Activated CD8-positive, alpha-beta T cell treated with anti-CD3 and anti-CD28 coated beads for 36 hours (primary cell): ENCODE measurements at regions not wholly inside any gene's neighbourhood (a gene's known extent, or its start where the extent isn't known, plus 50 kb on each side); places are given as distances from the start of the nearest gene placed in this dataset.

Source experiments
- ATAC-seq: fragments of 200-7000 bp; cut with Tn5 transposase; one replicate; pipeline ENCODE4 v1.10.0; 2021; ENCODE audit warnings: mild to moderate bottlenecking, moderate library complexity
- CTCF ChIA-PET: fragments of 350-600 bp; sonication (Branson Sonifier 250); formaldehyde crosslinking; loops from one replicate; lab custom pipeline; 2021; ENCODE audit warnings: antibody characterized with exemption; lab: Charles Lee
- POLR2A ChIA-PET: fragments of 350-600 bp; sonication (Branson Sonifier 250); formaldehyde crosslinking; loops from one replicate; lab custom pipeline; 2021; ENCODE audit warnings: antibody characterized with exemption; lab: Charles Lee
- DNase-seq: peaks from one replicate; pipeline ENCODE4 v3.0.0-alpha.2; 2020
- H3K27ac Mint-ChIP-seq: one replicate; pipeline ENCODE4 v1.8.0; 2021; ENCODE audit warnings: mild to moderate bottlenecking, mixed read lengths
- H3K27me3 Mint-ChIP-seq: one replicate; pipeline ENCODE4 v1.8.0; 2021; ENCODE audit warnings: mixed read lengths
- H3K36me3 Mint-ChIP-seq: one replicate; pipeline ENCODE4 v1.8.0; 2021; ENCODE audit warnings: low read depth, mixed read lengths
- H3K4me1 Mint-ChIP-seq: one replicate; pipeline ENCODE4 v1.8.0; 2021; ENCODE audit warnings: low read depth, mixed read lengths
- H3K4me3 Mint-ChIP-seq: one replicate; pipeline ENCODE4 v1.8.0; 2021; ENCODE audit warnings: mild to moderate bottlenecking, moderate library complexity, mixed read lengths
- H3K9me3 Mint-ChIP-seq: one replicate; pipeline ENCODE4 v1.8.0; 2021; ENCODE audit warnings: mixed read lengths
- intact Hi-C: fragments of 100-400 bp; cut with micrococcal nuclease; formaldehyde crosslinking; loops from one replicate; pipeline ENCODE4 v1.10.0; 2022
- TF ChIP-seq, protein P1 (sequence below): fragments of 200-600 bp; IDR thresholded peaks from one replicate; pipeline ENCODE4 v1.8.0; 2022; ENCODE audit warnings: antibody characterized with exemption, mild to moderate bottlenecking

DNA sequence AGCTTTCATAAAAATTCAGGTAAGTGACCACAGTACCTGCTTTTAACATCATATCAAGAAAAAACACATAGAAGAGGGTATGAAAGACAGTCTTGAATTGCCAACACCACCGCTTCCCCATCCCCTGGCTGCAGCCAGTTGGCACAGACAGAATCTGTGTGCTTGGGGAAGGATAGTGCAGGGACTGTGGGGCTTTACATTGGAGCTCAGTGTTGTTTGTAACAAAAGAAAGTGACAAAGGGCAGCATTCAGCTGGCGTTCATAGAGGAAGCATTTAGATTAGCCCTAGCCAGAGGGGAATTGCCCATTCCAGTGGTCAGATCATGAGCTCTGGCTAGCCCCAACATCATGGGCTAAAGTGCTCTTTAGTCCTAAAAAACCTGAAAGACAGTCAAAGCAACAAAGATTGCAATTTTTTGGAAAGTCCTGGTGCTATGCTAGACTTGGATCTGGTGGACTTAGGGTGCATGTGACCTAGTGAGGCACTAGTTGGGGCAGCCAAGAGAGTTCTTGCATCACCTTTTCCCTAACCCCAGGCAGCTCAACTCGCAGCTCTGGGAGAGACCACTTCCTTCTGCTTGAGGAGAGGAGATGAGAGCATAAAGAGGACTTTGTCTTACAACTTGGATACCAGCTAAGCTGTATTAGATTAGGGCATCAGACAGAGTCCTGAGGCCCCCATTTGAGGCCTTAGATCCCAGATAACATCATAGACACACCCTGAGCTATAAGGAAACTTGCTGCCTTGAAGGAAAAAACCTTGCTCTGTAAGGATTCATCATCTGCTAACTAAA, 1602.4 kb upstream of the ADGRL3 start:
- TF ChIP-seq, protein P1, sequence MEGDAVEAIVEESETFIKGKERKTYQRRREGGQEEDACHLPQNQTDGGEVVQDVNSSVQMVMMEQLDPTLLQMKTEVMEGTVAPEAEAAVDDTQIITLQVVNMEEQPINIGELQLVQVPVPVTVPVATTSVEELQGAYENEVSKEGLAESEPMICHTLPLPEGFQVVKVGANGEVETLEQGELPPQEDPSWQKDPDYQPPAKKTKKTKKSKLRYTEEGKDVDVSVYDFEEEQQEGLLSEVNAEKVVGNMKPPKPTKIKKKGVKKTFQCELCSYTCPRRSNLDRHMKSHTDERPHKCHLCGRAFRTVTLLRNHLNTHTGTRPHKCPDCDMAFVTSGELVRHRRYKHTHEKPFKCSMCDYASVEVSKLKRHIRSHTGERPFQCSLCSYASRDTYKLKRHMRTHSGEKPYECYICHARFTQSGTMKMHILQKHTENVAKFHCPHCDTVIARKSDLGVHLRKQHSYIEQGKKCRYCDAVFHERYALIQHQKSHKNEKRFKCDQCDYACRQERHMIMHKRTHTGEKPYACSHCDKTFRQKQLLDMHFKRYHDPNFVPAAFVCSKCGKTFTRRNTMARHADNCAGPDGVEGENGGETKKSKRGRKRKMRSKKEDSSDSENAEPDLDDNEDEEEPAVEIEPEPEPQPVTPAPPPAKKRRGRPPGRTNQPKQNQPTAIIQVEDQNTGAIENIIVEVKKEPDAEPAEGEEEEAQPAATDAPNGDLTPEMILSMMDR: no peak
- ChIA-PET CTCF (no interaction called here), POLR2A (no interaction called here)
- H3K9me3 Mint-ChIP-seq: peaks cover 7% of the 10 kb centered on the region
- H3K27me3 Mint-ChIP-seq: no peaks in the 10 kb centered on the region
- DNase-seq: no peak
- no peaks in the 10 kb centered on the region for H3K36me3 Mint-ChIP-seq
- no peak overlapping the region for H3K4me3 Mint-ChIP-seq
- intact Hi-C loops: no loop called here
- no peaks in the 10 kb centered on the region for H3K4me1 Mint-ChIP-seq
- ATAC-seq: no peak
- no peak overlapping the region for H3K27ac Mint-ChIP-seq

DNA sequence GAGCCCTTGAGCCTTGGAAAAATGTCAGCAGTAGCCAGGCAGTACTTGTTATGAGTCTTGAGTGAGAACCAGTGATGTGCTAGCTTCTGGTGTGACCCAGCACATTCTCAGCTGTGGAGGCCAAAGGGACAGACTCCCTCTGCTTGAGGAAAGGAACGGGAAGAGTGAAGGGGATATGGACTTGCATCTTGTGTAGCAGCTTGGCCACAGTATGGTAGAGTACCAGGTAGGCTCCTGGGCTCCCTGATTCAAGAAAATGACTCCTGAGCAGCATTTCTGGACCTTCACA, 1601.9 kb upstream of the ADGRL3 start:
- Mint-ChIP-seq H3K9me3 (peaks cover 7% of the 10 kb centered on the region), H3K4me3 (no peak overlapping the region), H3K27ac (no peak overlapping the region), H3K36me3 (no peaks in the 10 kb centered on the region), H3K4me1 (no peaks in the 10 kb centered on the region), H3K27me3 (no peaks in the 10 kb centered on the region)
- DNase-seq (no peak), ATAC-seq (no peak)
- ChIA-PET POLR2A (no interaction called here), CTCF (no interaction called here)
- intact Hi-C loops: no loop called here
- TF ChIP-seq, protein P1: no peak

DNA sequence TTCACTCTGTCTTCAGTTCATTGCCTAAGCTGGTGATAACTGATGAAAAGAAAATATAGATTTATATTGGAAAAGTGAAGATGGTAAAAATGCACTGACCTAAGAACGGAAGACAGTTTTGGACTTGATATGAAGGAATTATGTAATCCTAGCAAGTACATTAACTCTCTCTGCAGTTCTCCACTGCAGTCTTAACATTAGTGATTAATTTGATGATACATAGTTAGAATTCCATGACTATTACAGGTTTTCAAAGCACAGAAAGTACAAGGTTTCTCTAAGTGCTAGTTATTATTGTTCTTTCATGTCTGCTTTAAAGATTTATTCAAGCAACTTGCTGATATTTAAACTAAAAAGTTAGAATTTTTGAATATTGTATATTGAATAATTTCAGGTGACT, 1591.7 kb upstream of the ADGRL3 start:
- ATAC-seq (no peak), DNase-seq (no peak)
- H3K27me3 Mint-ChIP-seq: no peaks in the 10 kb centered on the region
- H3K36me3 Mint-ChIP-seq: no peaks in the 10 kb centered on the region
- no peaks in the 10 kb centered on the region for H3K4me1 Mint-ChIP-seq
- ChIA-PET POLR2A (no interaction called here), CTCF (no interaction called here)
- H3K9me3 Mint-ChIP-seq: peaks cover 6% of the 10 kb centered on the region
- no peak overlapping the region for H3K27ac Mint-ChIP-seq
- no peak overlapping the region for H3K4me3 Mint-ChIP-seq
- TF ChIP-seq, protein P1: no peak
- intact Hi-C loops: no loop called here

DNA sequence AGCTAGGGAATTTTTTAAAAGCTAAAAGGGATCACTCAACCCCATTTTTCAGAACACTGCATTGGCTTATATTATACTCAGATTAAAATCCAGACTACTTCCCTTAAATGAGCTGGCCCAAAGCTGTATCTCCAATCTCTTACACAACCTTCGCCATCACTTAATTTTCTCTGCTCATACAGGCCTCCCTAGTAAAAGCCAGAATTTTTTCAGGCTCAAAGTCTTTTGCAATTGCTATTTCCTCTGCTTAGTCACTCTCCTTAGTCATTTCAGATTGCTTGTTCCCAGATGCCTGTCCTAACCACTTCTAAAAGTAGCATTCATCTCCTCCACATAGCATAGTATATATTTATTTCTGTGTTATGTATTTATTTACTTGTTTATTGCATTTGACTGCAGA, 1587.9 kb upstream of the ADGRL3 start:
- intact Hi-C loops: no loop called here
- CTCF ChIA-PET: no interaction called here
- POLR2A ChIA-PET: no interaction called here
- peaks cover 3% of the 10 kb centered on the region for H3K9me3 Mint-ChIP-seq
- no peaks in the 10 kb centered on the region for H3K4me1 Mint-ChIP-seq
- no peak for DNase-seq
- TF ChIP-seq, protein P1: no peak
- H3K27ac Mint-ChIP-seq: no peak overlapping the region
- no peaks in the 10 kb centered on the region for H3K27me3 Mint-ChIP-seq
- H3K4me3 Mint-ChIP-seq: no peak overlapping the region
- H3K36me3 Mint-ChIP-seq: no peaks in the 10 kb centered on the region
- ATAC-seq: no peak

DNA sequence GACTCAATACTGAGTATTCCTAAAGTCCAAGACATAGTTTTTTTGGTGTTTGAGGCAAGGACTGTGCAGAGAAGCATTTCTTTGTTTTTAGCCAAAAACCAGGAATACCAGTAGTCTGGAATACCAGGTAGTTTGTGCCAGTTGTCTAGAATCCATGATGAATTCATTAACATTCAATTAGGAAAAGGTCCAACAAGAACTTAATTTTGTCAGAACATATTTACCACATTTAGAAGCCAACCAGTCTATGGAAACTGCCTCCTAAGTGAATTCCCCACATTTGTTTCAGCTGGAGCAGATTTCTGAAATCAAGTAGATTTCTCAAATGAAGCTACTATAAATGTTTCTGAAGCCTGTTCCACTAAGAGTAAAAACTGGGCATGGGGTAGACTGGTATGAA, 1584.8 kb upstream of the ADGRL3 start:
- intact Hi-C loops: no loop called here
- CTCF ChIA-PET: no interaction called here
- H3K27ac Mint-ChIP-seq: no peak overlapping the region
- no peak overlapping the region for H3K4me3 Mint-ChIP-seq
- no peaks in the 10 kb centered on the region for H3K36me3 Mint-ChIP-seq
- H3K4me1 Mint-ChIP-seq: no peaks in the 10 kb centered on the region
- no peak for ATAC-seq
- TF ChIP-seq, protein P1: no peak
- DNase-seq: no peak
- POLR2A ChIA-PET: no interaction called here
- no peaks in the 10 kb centered on the region for H3K27me3 Mint-ChIP-seq
- peaks cover 7% of the 10 kb centered on the region for H3K9me3 Mint-ChIP-seq
